HG03442 (cell line): ENCODE measurements at regions not wholly inside any gene's neighbourhood (a gene's known extent, or its start where the extent isn't known, plus 50 kb on each side); places are given as distances from the start of the nearest gene placed in this dataset.

Experiments used
- ATAC-seq: cut with Tn5 transposase; IDR thresholded peaks from one replicate; pipeline ENCODE4 v1.9.1; 2021; ENCODE audit warnings: mild to moderate bottlenecking, moderate library complexity; ENCODE audit not compliant: unreplicated experiment

GRCh38 chr20:40459299-40459698, 229.7 kb downstream of the MAFB start:
- no peak for ATAC-seq

- ATAC-seq = no peak
These were observed 231.6 kb downstream of the MAFB start for GRCh38 chr20:40457404-40457803.

DNA sequence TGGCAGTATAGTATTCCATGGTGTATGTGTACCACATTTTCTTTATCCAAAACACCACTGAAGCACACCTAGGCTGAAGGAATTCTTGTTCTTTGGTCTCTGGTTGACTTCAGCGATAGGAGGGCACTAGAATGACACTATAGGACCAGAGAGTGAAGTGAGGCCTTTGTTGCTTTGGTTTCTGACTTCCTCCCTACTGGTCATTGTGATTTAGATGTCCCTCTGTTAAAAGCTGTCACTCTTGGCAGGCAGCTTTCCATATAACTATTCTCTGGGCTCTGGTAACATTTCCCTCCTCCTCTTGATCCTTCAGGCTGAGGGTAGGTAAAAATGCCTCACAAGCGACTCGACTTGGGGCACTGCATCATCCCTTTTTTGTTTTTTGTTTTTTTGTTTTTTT, 236.3 kb downstream of the MAFB start:
- no peak for ATAC-seq

GRCh38 chr20:40451552-40451951, 237.5 kb downstream of the MAFB start:
- no peak for ATAC-seq

GRCh38 chr20:40449974-40450616, 238.9 kb downstream of the MAFB start:
- no peak for ATAC-seq

DNA sequence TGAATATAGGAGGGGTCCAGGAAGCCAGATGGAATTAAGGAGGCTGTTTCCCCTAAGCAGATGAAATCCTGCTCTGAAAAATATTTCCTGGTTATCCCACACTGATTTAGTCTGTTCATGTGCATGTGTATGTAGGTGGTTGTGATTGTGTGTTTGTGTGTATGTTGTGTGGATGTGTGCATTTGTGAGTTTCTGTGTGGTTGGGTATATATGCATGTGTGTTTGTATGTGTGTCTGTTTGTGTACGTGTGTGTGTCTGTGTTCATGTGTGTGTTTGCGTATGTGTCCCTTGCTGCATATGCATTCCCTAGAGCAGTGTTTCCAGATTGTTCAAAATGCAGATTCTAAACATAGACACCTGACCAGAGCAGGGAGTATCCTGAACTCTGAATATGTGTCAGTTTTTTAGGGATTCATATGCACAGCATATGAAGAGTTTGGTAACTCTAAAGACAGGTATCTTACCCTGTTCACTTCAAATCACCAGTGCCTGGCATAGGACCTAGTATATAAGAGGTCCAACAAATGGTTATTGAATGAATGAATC, 239.8 kb downstream of the MAFB start:
- no peak for ATAC-seq

GRCh38 chr20:40446888-40447287, 242.1 kb downstream of the MAFB start:
- ATAC-seq = no peak

- no peak for ATAC-seq
These were observed 244.5 kb downstream of the MAFB start for GRCh38 chr20:40444516-40444915.

GRCh38 chr20:40443753-40444152, 245.3 kb downstream of the MAFB start:
- ATAC-seq = no peak

DNA sequence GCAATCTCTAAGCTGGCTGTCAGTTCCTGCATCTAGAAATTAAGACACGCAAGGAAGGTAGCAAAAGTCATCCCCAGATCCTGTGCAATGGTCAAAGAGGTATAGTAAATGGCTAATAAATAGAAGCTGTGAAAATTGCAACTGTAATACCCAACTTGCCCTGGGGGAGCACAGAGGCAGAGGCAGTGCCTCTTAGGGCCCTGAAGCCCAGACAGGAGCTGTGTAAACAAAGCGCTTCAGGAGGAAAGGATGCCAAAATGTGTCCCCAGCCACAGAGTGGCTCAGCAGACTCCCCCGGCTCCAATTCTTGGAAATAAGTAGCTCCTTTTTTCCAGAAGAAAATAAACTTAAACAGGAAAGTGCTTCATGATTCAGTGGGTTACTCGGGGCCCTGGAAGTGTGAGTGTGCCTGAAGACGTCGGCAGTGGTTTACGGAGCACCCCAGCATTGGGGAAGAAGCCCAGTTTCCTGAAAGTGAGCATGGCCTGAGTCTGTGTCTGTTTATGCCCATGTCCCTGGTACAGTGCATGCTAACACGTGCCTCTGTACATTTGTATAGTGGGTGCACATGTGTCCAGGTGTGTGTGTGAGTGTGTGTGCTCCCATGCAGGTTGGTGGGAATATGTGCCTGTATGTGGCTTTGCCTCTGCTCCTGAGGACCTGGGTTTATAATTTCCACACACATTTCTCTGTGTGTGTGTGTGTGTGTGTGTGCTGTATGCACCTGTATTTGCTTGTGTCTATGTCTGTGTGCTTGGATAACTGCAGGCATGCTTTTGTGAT, 246.7 kb downstream of the MAFB start:
- no peak for ATAC-seq

- ATAC-seq = no peak
These were observed 247.3 kb downstream of the MAFB start for GRCh38 chr20:40441771-40442170.

GRCh38 chr20:40438161-40438830, 250.7 kb downstream of the MAFB start:
- no peak for ATAC-seq

GRCh38 chr20:40436011-40436410, 253.0 kb downstream of the MAFB start:
- no peak for ATAC-seq

GRCh38 chr20:40435146-40435895, 253.7 kb downstream of the MAFB start:
- no peak for ATAC-seq

GRCh38 chr20:40434122-40434521, 254.9 kb downstream of the MAFB start:
- ATAC-seq = no peak

GRCh38 chr20:40433341-40433861, 255.6 kb downstream of the MAFB start:
- no peak for ATAC-seq

DNA sequence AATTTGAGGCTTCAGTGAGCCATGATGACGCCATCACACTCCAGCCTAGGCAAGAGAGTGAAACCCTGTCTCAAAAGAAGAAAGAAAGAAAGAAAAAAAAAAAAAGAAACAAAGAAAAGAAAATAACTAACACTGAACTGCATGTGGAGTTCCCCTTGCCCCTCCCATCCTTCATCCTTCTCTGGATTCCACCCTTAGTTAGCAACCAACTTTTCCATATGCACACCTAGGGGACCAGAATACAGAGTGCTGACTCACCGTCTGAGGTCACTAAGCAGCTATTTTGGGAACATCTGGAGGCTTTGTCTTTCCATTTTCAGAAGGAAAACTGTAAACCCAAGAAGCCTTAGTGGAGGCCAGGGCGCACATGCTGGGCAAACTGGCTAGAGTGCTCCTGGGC, 257.4 kb downstream of the MAFB start:
- ATAC-seq = no peak

- ATAC-seq = no peak
These were observed 257.9 kb downstream of the MAFB start for GRCh38 chr20:40431112-40431511.

GRCh38 chr20:40427026-40427425, 262.0 kb downstream of the MAFB start:
- no peak for ATAC-seq

DNA sequence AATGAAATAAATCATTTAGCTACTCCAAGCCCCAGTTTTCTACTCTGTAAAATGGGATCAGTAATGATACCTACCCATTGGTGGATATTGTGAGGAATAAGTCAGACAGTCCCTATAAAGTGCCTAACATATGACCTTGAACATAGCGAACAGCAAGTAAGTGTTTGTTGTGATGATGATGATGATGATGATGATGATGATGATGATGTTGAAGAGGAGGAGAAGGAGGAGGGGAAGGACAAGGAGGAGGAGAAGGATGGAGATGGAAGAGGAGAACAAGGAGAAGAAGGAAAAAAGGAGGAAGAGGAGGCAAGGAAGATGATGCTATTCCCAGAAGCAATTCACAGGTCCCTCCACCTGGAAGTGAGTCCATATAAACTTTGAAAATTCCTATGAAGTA, 264.3 kb downstream of the MAFB start:
- no peak for ATAC-seq

DNA sequence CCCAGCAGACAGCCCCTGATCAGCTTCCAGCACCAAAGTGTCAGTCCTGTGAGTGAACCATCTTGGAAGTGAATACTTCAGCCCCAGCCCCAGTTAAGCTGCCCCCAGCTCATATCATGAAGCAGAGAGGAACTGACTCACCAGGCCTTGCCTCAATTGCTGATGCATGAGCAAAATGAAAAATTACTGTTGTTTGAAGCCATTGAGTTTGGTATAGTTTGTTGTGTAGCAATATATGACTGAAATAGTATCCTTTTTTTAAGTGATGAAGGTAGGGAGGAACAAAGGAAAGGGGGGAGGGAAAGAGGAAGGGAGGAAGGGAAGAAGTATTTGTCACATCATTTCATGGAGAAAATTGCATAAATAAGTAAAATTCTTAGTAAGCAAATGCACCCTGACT, 266.4 kb downstream of the MAFB start:
- ATAC-seq = no peak
